OCI-LY1 (cell line): ENCODE measurements at regions not wholly inside any gene's neighbourhood (a gene's known extent, or its start where the extent isn't known, plus 50 kb on each side); places are given as distances from the start of the nearest gene placed in this dataset.

Experiments used
- H2AFZ ChIP-seq: fragments of 200-600 bp; sonication (generic), shearing (Covaris generic); 2 replicates; pipeline ENCODE4 v1.6.0; 2014; ENCODE audit warnings: antibody characterized with exemption, mild to moderate bottlenecking, low read length
- H3F3A ChIP-seq: fragments of 200-600 bp; sonication (generic), shearing (Covaris generic); 2 replicates; pipeline ENCODE4 v1.6.0; 2014; ENCODE audit warnings: mild to moderate bottlenecking, antibody characterized with exemption, low read length, moderate library complexity; ENCODE audit not compliant: insufficient read depth
- H3K27ac ChIP-seq: fragments of 200-600 bp; sonication (generic); 2 replicates; pipeline ENCODE4 v1.5.1; 2014; ENCODE audit warnings: low read length, mixed run types, mild to moderate bottlenecking, low read depth; ENCODE audit not compliant: poor library complexity, severe bottlenecking
- H3K27me3 ChIP-seq: fragments of 200-600 bp; sonication (generic); 2 replicates; pipeline ENCODE4 v1.6.0; 2014; ENCODE audit warnings: antibody characterized with exemption, mild to moderate bottlenecking, low read length, moderate library complexity; ENCODE audit not compliant: insufficient read depth
- H3K36me3 ChIP-seq: fragments of 200-600 bp; sonication (generic); 2 replicates; pipeline ENCODE4 v1.6.1; 2014; ENCODE audit warnings: mild to moderate bottlenecking, antibody characterized with exemption, low read length, moderate library complexity, mixed read lengths; ENCODE audit not compliant: insufficient read depth
- H3K4me1 ChIP-seq: fragments of 200-600 bp; sonication (generic); 2 replicates; pipeline ENCODE4 v1.5.1; 2014; ENCODE audit warnings: mild to moderate bottlenecking, low read length, moderate library complexity; ENCODE audit not compliant: insufficient read depth, severe bottlenecking
- H3K4me2 ChIP-seq: fragments of 200-600 bp; sonication (generic), shearing (Covaris generic); 2 replicates; pipeline ENCODE4 v1.6.1; 2014; ENCODE audit warnings: low read length
- H3K4me3 ChIP-seq: fragments of 200-600 bp; sonication (generic); 2 replicates; pipeline ENCODE4 v1.5.1; 2014; ENCODE audit warnings: low read length, low read depth, mild to moderate bottlenecking, mixed read lengths; ENCODE audit not compliant: poor library complexity, severe bottlenecking
- H3K79me2 ChIP-seq: fragments of 200-600 bp; shearing (Covaris generic); 2 replicates; pipeline ENCODE4 v1.6.1; 2016; ENCODE audit warnings: mixed run types, low read length, mixed read lengths; ENCODE audit not compliant: insufficient read depth
- H3K9ac ChIP-seq: fragments of 200-600 bp; sonication (generic), shearing (Covaris generic); 2 replicates; pipeline ENCODE4 v1.6.1; 2014; ENCODE audit warnings: mild to moderate bottlenecking, low read length, mixed read lengths
- H3K9me2 ChIP-seq: fragments of 200-600 bp; sonication (generic), shearing (Covaris generic); 2 replicates; pipeline ENCODE4 v1.6.1; 2014; ENCODE audit warnings: low read depth, mild to moderate bottlenecking, low read length, mixed read lengths
- H3K9me3 ChIP-seq: fragments of 200-600 bp; shearing (Covaris generic); 2 replicates; pipeline ENCODE4 v1.6.1; 2014; ENCODE audit warnings: low read length, mixed read lengths
- H4K20me1 ChIP-seq: fragments of 200-600 bp; sonication (generic), shearing (Covaris generic); 2 replicates; pipeline ENCODE4 v1.6.0; 2016; ENCODE audit warnings: mild to moderate bottlenecking, low read length; ENCODE audit not compliant: insufficient read depth
- EZH2 ChIP-seq: fragments of 200-600 bp; sonication (generic), shearing (Covaris generic); IDR thresholded peaks from 2 replicates; pipeline ENCODE4 v1.8.0; 2017; ENCODE audit warnings: borderline replicate concordance, mixed run types, mild to moderate bottlenecking, antibody characterized with exemption, low read length, moderate library complexity, mixed read lengths
- TF ChIP-seq, protein P1 (sequence below): fragments of 200-600 bp; sonication (generic), shearing (Covaris generic); IDR thresholded peaks from 2 replicates; pipeline ENCODE4 v1.5.1; 2017; ENCODE audit warnings: mild to moderate bottlenecking, antibody characterized with exemption, low read length, moderate library complexity, mixed read lengths

DNA sequence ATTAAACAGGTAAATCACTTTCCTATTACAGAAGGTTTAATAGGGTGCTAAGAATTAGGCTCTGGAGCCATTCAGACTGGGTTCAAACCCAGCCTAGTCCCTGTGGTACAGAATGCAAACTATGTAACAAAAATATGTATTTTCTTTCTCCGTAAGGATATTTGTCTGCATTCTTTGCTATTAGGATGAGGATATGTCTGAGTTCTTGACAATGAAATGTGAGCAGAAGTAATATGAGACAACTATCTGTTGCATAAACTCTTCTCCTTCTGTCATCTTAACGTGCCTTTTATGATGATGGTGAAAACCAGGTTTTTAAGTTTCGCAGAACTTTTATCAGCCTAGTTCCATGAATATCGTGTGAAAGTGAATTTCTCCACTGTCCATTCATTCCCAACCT, 1129.1 kb upstream of the ZEB2 start:
- no peaks in the 10 kb centered on the region for H3K79me2 ChIP-seq
- no peaks in the 10 kb centered on the region for H3K27me3 ChIP-seq
- H3K4me3 ChIP-seq = no peak overlapping the region
- H3K9me3 ChIP-seq = no peaks in the 10 kb centered on the region
- H3K36me3 ChIP-seq = no peaks in the 10 kb centered on the region
- H3F3A ChIP-seq = no peaks in the 10 kb centered on the region
- H3K9me2 ChIP-seq = no peaks in the 10 kb centered on the region
- no peak overlapping the region for H3K4me2 ChIP-seq
- no peak for TF ChIP-seq EZH2
- TF ChIP-seq, protein P1, sequence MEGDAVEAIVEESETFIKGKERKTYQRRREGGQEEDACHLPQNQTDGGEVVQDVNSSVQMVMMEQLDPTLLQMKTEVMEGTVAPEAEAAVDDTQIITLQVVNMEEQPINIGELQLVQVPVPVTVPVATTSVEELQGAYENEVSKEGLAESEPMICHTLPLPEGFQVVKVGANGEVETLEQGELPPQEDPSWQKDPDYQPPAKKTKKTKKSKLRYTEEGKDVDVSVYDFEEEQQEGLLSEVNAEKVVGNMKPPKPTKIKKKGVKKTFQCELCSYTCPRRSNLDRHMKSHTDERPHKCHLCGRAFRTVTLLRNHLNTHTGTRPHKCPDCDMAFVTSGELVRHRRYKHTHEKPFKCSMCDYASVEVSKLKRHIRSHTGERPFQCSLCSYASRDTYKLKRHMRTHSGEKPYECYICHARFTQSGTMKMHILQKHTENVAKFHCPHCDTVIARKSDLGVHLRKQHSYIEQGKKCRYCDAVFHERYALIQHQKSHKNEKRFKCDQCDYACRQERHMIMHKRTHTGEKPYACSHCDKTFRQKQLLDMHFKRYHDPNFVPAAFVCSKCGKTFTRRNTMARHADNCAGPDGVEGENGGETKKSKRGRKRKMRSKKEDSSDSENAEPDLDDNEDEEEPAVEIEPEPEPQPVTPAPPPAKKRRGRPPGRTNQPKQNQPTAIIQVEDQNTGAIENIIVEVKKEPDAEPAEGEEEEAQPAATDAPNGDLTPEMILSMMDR = no peak
- no peaks in the 10 kb centered on the region for H3K4me1 ChIP-seq
- H3K9ac ChIP-seq = no peak overlapping the region
- no peaks in the 10 kb centered on the region for H4K20me1 ChIP-seq
- H2AFZ ChIP-seq = no peak overlapping the region
- H3K27ac ChIP-seq = no peak overlapping the region

DNA sequence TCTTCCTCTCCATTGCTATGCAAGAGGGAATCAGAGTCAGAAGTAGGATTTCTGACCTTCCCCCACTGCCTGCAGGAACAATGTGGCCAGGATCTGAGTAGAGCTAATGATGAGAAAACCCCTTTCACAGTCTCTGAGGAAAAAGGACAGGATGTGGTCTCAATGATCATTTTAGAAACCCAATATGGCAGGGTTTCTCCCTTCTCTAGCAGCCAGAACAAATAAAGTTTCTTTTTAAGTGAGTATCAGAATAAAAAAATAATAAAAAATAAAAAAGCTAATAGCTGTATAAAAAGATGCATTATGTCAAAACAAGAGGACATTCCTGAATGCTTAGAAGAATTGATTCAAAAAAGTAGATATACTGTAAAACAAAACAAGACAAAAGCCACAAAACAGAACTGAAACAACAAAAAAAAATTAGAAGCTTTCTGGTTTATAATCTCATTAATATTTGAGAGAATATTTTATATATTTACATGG, 1124.9 kb upstream of the ZEB2 start:
- Histone ChIP-seq H3K79me2 (no peaks in the 10 kb centered on the region), H3K27ac (no peak overlapping the region), H3K4me1 (no peaks in the 10 kb centered on the region), H3F3A (no peaks in the 10 kb centered on the region), H3K9me2 (no peaks in the 10 kb centered on the region), H3K9ac (no peak overlapping the region), H3K9me3 (no peaks in the 10 kb centered on the region), H3K36me3 (no peaks in the 10 kb centered on the region), H3K27me3 (no peaks in the 10 kb centered on the region), H3K4me3 (no peak overlapping the region), H2AFZ (no peak overlapping the region), H4K20me1 (no peaks in the 10 kb centered on the region), H3K4me2 (no peak overlapping the region)
- TF ChIP-seq, protein P1 = no peak
- TF ChIP-seq EZH2 = no peak

DNA sequence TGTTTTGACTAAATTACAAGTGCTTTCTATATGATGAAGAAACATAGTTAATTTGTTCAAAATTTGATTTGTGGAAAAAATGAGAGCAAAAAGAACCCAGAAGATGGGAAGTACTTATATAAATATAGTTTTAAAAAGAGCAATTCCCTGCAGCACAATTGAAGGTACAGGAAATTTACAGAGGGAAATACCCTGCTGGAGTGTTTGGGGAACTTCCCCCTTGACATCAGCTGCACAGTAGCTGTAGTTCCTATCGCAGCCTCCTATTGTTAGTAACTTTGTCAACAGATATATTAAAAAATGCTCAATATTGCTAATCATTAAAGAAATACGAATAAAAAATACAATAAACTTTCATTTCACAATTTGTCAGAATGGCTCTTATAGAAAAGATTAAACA, 1118.8 kb upstream of the ZEB2 start:
- H3K4me1 ChIP-seq = peaks cover 10% of the 10 kb centered on the region
- no peaks in the 10 kb centered on the region for H3K27me3 ChIP-seq
- no peaks in the 10 kb centered on the region for H3K36me3 ChIP-seq
- H2AFZ ChIP-seq = peak overlapping the region; percentile 74
- H3F3A ChIP-seq = no peaks in the 10 kb centered on the region
- 0 out of 2 replicates have a peak, but pooled peaks cover 3% of the 10 kb centered on the region for H3K9me3 ChIP-seq
- no peaks in the 10 kb centered on the region for H3K9me2 ChIP-seq
- no peaks in the 10 kb centered on the region for H4K20me1 ChIP-seq
- no peak for TF ChIP-seq EZH2
- TF ChIP-seq, protein P1 = no peak
- no peak overlapping the region for H3K4me3 ChIP-seq
- no peaks in the 10 kb centered on the region for H3K79me2 ChIP-seq
- H3K4me2 ChIP-seq = no peak overlapping the region
- no peak overlapping the region for H3K9ac ChIP-seq
- H3K27ac ChIP-seq = no peak overlapping the region
